HG02938 (cell line): ENCODE measurements at regions not wholly inside any gene's neighbourhood (a gene's known extent, or its start where the extent isn't known, plus 50 kb on each side); places are given as distances from the start of the nearest gene placed in this dataset.

Experiments
- ATAC-seq: cut with Tn5 transposase; IDR thresholded peaks from one replicate; pipeline ENCODE4 v1.9.1; 2021; ENCODE audit warnings: mild to moderate bottlenecking, moderate library complexity; ENCODE audit not compliant: unreplicated experiment

GRCh38 chr7:17633067-17633466 is 307.2 kb downstream of the SNX13 start:
- no peak for ATAC-seq

GRCh38 chr7:17638727-17639126 is 301.6 kb downstream of the SNX13 start:
- no peak for ATAC-seq

GRCh38 chr7:17640730-17641377 is 299.4 kb downstream of the SNX13 start:
- ATAC-seq, result no peak

- no peak for ATAC-seq
Observed at GRCh38 chr7:17645500-17645899, 294.8 kb downstream of the SNX13 start.

GRCh38 chr7:17646253-17646956 is 293.9 kb downstream of the SNX13 start:
- ATAC-seq, result no peak

GRCh38 chr7:17651341-17651740 is 289.0 kb downstream of the SNX13 start:
- ATAC-seq, result no peak

GRCh38 chr7:17651863-17652385 is 288.4 kb downstream of the SNX13 start:
- ATAC-seq, result no peak

GRCh38 chr7:17654940-17655339 is 285.4 kb downstream of the SNX13 start:
- ATAC-seq, result no peak

- ATAC-seq, result no peak
Observed at GRCh38 chr7:17659126-17659525, 281.2 kb downstream of the SNX13 start.

GRCh38 chr7:17660116-17660515 is 280.2 kb downstream of the SNX13 start:
- no peak for ATAC-seq

- ATAC-seq, result no peak
Observed at GRCh38 chr7:17661982-17662585, 278.2 kb downstream of the SNX13 start.

GRCh38 chr7:17663061-17663675 is 277.1 kb downstream of the SNX13 start:
- ATAC-seq, result no peak

GRCh38 chr7:17665029-17665428 is 275.3 kb downstream of the SNX13 start:
- ATAC-seq, result no peak

- no peak for ATAC-seq
Observed at GRCh38 chr7:17668122-17668521, 272.2 kb downstream of the SNX13 start.

- no peak for ATAC-seq
Observed at GRCh38 chr7:17669204-17669603, 271.1 kb downstream of the SNX13 start.

- ATAC-seq, result no peak
Observed at GRCh38 chr7:17671956-17672355, 268.3 kb downstream of the SNX13 start.

- ATAC-seq, result no peak
Observed at GRCh38 chr7:17672783-17673182, 267.5 kb downstream of the SNX13 start.

- no peak for ATAC-seq
Observed at GRCh38 chr7:17674166-17674942, 265.9 kb downstream of the SNX13 start.

GRCh38 chr7:17674943-17675608 is 265.2 kb downstream of the SNX13 start:
- no peak for ATAC-seq

GRCh38 chr7:17677408-17677807 is 262.9 kb downstream of the SNX13 start:
- ATAC-seq, result no peak
